ENCODE measurements at regions not wholly inside any gene's neighbourhood (a gene's known extent, or its start where the extent isn't known, plus 50 kb on each side); places are given as distances from the start of the nearest gene placed in this dataset.

DNA sequence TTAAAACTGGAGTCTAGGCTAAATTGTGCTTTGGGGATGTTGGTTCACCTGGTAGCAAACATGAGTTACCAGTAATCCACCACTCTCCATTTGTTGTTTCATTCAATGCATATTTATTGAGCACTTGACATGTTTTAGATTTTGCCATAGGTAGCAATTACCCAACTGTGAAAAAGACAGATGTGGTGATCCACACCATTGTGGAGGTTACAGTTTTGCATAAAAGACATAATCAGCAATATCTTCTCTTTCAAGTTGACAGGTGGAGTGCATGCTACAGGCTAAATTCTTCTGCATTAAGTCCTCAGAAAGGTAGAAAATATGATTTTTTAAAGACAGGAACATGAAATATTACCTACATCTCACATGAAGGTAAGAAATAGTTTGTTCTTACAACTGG, 143.0 kb upstream of the TSHZ2 start:
- H3K9me3 ChIP-seq (ENCODE audit: low read length): no peaks in the 10 kb centered on the region
- no peaks in the 10 kb centered on the region for H4K20me1 ChIP-seq (ENCODE audit: insufficient read depth, low read length)
- H2AFZ ChIP-seq (ENCODE audit: low read length): no peak overlapping the region
- intact Hi-C loops (cut with micrococcal nuclease; ENCODE audit: unreplicated experiment): no loop called here
- H3K4me2 ChIP-seq (ENCODE audit: low read length): no peak overlapping the region
- no peaks in the 10 kb centered on the region for H3K36me3 ChIP-seq (ENCODE audit: insufficient read depth, low read length)
- no peak overlapping the region for H3K27ac ChIP-seq (ENCODE audit: low read depth, low read length, poor library complexity, severe bottlenecking)
- TF ChIP-seq EZH2phosphoT487 (IDR thresholded peaks at IDR 0.05; ENCODE audit: borderline replicate concordance, low read depth, low read length): no peak
- TF ChIP-seq, protein P1, sequence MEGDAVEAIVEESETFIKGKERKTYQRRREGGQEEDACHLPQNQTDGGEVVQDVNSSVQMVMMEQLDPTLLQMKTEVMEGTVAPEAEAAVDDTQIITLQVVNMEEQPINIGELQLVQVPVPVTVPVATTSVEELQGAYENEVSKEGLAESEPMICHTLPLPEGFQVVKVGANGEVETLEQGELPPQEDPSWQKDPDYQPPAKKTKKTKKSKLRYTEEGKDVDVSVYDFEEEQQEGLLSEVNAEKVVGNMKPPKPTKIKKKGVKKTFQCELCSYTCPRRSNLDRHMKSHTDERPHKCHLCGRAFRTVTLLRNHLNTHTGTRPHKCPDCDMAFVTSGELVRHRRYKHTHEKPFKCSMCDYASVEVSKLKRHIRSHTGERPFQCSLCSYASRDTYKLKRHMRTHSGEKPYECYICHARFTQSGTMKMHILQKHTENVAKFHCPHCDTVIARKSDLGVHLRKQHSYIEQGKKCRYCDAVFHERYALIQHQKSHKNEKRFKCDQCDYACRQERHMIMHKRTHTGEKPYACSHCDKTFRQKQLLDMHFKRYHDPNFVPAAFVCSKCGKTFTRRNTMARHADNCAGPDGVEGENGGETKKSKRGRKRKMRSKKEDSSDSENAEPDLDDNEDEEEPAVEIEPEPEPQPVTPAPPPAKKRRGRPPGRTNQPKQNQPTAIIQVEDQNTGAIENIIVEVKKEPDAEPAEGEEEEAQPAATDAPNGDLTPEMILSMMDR (conservative IDR thresholded peaks at IDR 0.05; ENCODE audit: low read length): no peak
- no peak for DNase-seq (ENCODE audit: low spot score)
- H3K4me1 ChIP-seq (ENCODE audit: insufficient read depth, low read length, poor library complexity, severe bottlenecking): no peaks in the 10 kb centered on the region
- H3K9me2 ChIP-seq (ENCODE audit: insufficient read depth, low read length): no peaks in the 10 kb centered on the region
- ChIA-PET CTCF (ENCODE audit: unreplicated experiment) (no interaction called here), POLR2A (interaction anchor here (0.6 kb wide), 1 partner anchor 655 kb away, joined by 6 read pairs; no protein-coding TSS in a partner anchor)
- no peaks in the 10 kb centered on the region for H3K79me2 ChIP-seq (ENCODE audit: insufficient read depth, low read depth, low read length)
- BruUV-seq (replicated peaks): no TSS peak
- H3K4me3 ChIP-seq (ENCODE audit: low read depth, low read length, poor library complexity, severe bottlenecking): no peak overlapping the region

DNA sequence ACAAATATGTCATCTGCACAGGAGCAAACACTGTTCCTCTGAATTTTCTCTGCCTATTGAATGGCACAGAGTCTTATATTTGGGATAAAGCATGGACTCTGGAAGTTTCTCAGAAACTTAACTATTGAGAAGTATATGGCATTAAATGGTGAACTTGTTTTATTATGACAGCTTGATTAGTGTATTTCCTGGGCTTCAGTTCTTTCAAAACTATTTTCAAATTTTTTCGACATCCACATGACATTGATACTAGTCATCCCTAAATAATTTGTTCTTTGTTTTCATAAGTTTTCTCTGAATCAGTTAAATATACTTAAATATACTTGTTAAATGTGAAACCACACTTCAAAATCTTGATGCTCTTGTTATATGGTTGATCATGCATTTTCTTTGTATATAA, 144.0 kb upstream of the TSHZ2 start:
- Histone ChIP-seq H3K36me3 (ENCODE audit: insufficient read depth, low read length) (no peaks in the 10 kb centered on the region), H3K4me1 (ENCODE audit: insufficient read depth, low read length, poor library complexity, severe bottlenecking) (no peaks in the 10 kb centered on the region), H3K9me2 (ENCODE audit: insufficient read depth, low read length) (no peaks in the 10 kb centered on the region), H3K4me2 (ENCODE audit: low read length) (no peak overlapping the region), H3K4me3 (ENCODE audit: low read depth, low read length, poor library complexity, severe bottlenecking) (no peak overlapping the region), H4K20me1 (ENCODE audit: insufficient read depth, low read length) (no peaks in the 10 kb centered on the region), H2AFZ (ENCODE audit: low read length) (no peak overlapping the region), H3K79me2 (ENCODE audit: insufficient read depth, low read depth, low read length) (no peaks in the 10 kb centered on the region), H3K27ac (ENCODE audit: low read depth, low read length, poor library complexity, severe bottlenecking) (no peak overlapping the region), H3K9me3 (ENCODE audit: low read length) (no peaks in the 10 kb centered on the region)
- ChIA-PET CTCF (ENCODE audit: unreplicated experiment) (no interaction called here), POLR2A (interaction anchor here (0.6 kb wide), 1 partner anchor 18 kb away, joined by 3 read pairs; no protein-coding TSS in a partner anchor)
- TF ChIP-seq, protein P1 (conservative IDR thresholded peaks at IDR 0.05; ENCODE audit: low read length): no peak
- TF ChIP-seq EZH2phosphoT487 (IDR thresholded peaks at IDR 0.05; ENCODE audit: borderline replicate concordance, low read depth, low read length): no peak
- DNase-seq (ENCODE audit: low spot score): no peak
- BruUV-seq (replicated peaks): no TSS peak
- intact Hi-C loops (cut with micrococcal nuclease; ENCODE audit: unreplicated experiment): no loop called here

- H4K20me1 ChIP-seq (ENCODE audit: insufficient read depth, low read length): no peaks in the 10 kb centered on the region
- no peak for DNase-seq (ENCODE audit: low spot score)
- no peaks in the 10 kb centered on the region for H3K79me2 ChIP-seq (ENCODE audit: insufficient read depth, low read depth, low read length)
- no peak overlapping the region for H3K27ac ChIP-seq (ENCODE audit: low read depth, low read length, poor library complexity, severe bottlenecking)
- no peaks in the 10 kb centered on the region for H3K4me1 ChIP-seq (ENCODE audit: insufficient read depth, low read length, poor library complexity, severe bottlenecking)
- H2AFZ ChIP-seq (ENCODE audit: low read length): no peak overlapping the region
- no peak overlapping the region for H3K4me3 ChIP-seq (ENCODE audit: low read depth, low read length, poor library complexity, severe bottlenecking)
- intact Hi-C loops (cut with micrococcal nuclease; ENCODE audit: unreplicated experiment): no loop called here
- TF ChIP-seq, protein P1 (conservative IDR thresholded peaks at IDR 0.05; ENCODE audit: low read length): no peak
- no peak for TF ChIP-seq EZH2phosphoT487 (IDR thresholded peaks at IDR 0.05; ENCODE audit: borderline replicate concordance, low read depth, low read length)
- H3K9me3 ChIP-seq (ENCODE audit: low read length): no peaks in the 10 kb centered on the region
- no peaks in the 10 kb centered on the region for H3K36me3 ChIP-seq (ENCODE audit: insufficient read depth, low read length)
- BruUV-seq (replicated peaks): no TSS peak
- H3K9me2 ChIP-seq (ENCODE audit: insufficient read depth, low read length): no peaks in the 10 kb centered on the region
- POLR2A ChIA-PET: no interaction called here
- CTCF ChIA-PET (ENCODE audit: unreplicated experiment): no interaction called here
- H3K4me2 ChIP-seq (ENCODE audit: low read length): no peak overlapping the region
Measured at GRCh38 chr20:52826722-52827121, 145.4 kb upstream of the TSHZ2 start.
